K562 (cell line): ENCODE measurements at regions not wholly inside any gene's neighbourhood (a gene's known extent, or its start where the extent isn't known, plus 50 kb on each side); places are given as distances from the start of the nearest gene placed in this dataset.
A peak's percentile ranks its signal among the peaks of the same experiment; 100 is the strongest.

Experiments used
- ATAC-seq: fragments of 200-7000 bp; cut with Tn5 transposase; 3 replicates; pipeline ENCODE4 v1.9.1; 2020; ENCODE audit warnings: moderate library complexity
- BruUV-seq: library from RNA; stranded (reverse); fragments of 400-500 nt; replicated peaks from 2 replicates; lab custom pipeline; 2021; lab: Mats Ljungman, UMichigan
- CTCF ChIA-PET: fragments of 300-600 bp; formaldehyde crosslinking; extraction: SDS; loops from one replicate; lab custom pipeline; 2021; ENCODE audit warnings: low intra/inter-chr PET ratio; lab: Yijun Ruan, JAX
- POLR2A ChIA-PET: fragments of 300-600, 350-650 bp; sonication (Branson Sonifier 250); formaldehyde crosslinking; extraction: SDS; loops from one replicate; lab custom pipeline; 2021; ENCODE audit warnings: antibody characterized with exemption, inconsistent platforms; lab: Yijun Ruan, JAX
- DNase-seq, 4 experiments: peaks; one replicate each; pipeline versions ENCODE4 v3.0.0 to v3.0.0-alpha.2; 2011 to 2018; ENCODE audit warnings: low spot score in 3 of 4, mixed read lengths in 3 of 4; ENCODE audit errors: extremely low read depth in 1 of 4
- FAIRE-seq: peaks from 2 replicates; lab custom pipeline; 2011; peaks lifted over from hg19 to GRCh38; lab: Jason Lieb, UNC
- H2AFZ ChIP-seq: 2 replicates; pipeline ENCODE4 v1.6.0; 2011; ENCODE audit warnings: low read depth, low read length, control low read depth, inconsistent platforms
- H3K27ac ChIP-seq: fragments of 200-600 bp; 3 replicates; pipeline ENCODE4 v1.8.0; 2011; ENCODE audit warnings: low read depth, mild to moderate bottlenecking, control low read depth, inconsistent platforms, low read length, moderate library complexity, mixed read lengths; ENCODE audit errors: extremely low read depth
- H3K27me3 ChIP-seq, 2 experiments: fragments of 300-600 bp in 1 of 2; 2 replicates in 1 of 2; 3 replicates in 1 of 2; pipeline versions ENCODE4 v1.6.0 to v1.8.0; 2011; ENCODE audit warnings: inconsistent platforms in 2 of 2, low read length in 2 of 2, mild to moderate bottlenecking in 1 of 2, mixed read lengths in 1 of 2, moderate library complexity in 1 of 2; ENCODE audit not compliant: control insufficient read depth in 2 of 2, insufficient read depth in 2 of 2
- H3K36me3 ChIP-seq: fragments of 300-600 bp; 3 replicates; pipeline ENCODE4 v1.8.0; 2011; ENCODE audit warnings: mild to moderate bottlenecking, low read length, inconsistent platforms; ENCODE audit not compliant: control insufficient read depth, insufficient read depth
- H3K4me1 ChIP-seq, 2 experiments: fragments of 200-600 bp in 1 of 2; replicated peaks in 1 of 2; 2 replicates in 1 of 2; 3 replicates in 1 of 2; pipeline versions ENCODE4 v1.5.1 to v1.8.0; 2011; ENCODE audit warnings: inconsistent platforms in 2 of 2, low read length in 2 of 2, mild to moderate bottlenecking in 1 of 2, mixed read lengths in 1 of 2, moderate library complexity in 1 of 2; ENCODE audit not compliant: control insufficient read depth in 2 of 2, insufficient read depth in 2 of 2
- H3K4me2 ChIP-seq: 2 replicates; pipeline ENCODE4 v1.6.1; 2011; ENCODE audit warnings: low read length, control low read depth, inconsistent platforms, mixed read lengths; ENCODE audit not compliant: insufficient read depth
- H3K4me3 ChIP-seq: fragments of 200-600 bp; sonication (generic), shearing (Covaris generic); 2 replicates; pipeline ENCODE4 v1.5.1; 2016; ENCODE audit warnings: control low read depth, inconsistent platforms
- H3K79me2 ChIP-seq: fragments of 200-600 bp; 3 replicates; pipeline ENCODE4 v1.8.0; 2011; ENCODE audit warnings: low read length, inconsistent platforms; ENCODE audit not compliant: control insufficient read depth, insufficient read depth
- H3K9ac ChIP-seq, 2 experiments: 2 replicates each; pipeline versions ENCODE4 v1.6.0 to v1.6.1; 2011; ENCODE audit warnings: low read depth in 2 of 2, low read length in 2 of 2, control low read depth in 1 of 2, inconsistent platforms in 1 of 2, mild to moderate bottlenecking in 1 of 2, mixed read lengths in 1 of 2; ENCODE audit not compliant: insufficient read depth in 1 of 2
- H3K9me1 ChIP-seq: one replicate; pipeline ENCODE4 v1.6.0; 2011; ENCODE audit warnings: inconsistent platforms, mild to moderate bottlenecking, low read length, moderate library complexity; ENCODE audit not compliant: control insufficient read depth, insufficient read depth
- H3K9me3 ChIP-seq: replicated peaks from 2 replicates; pipeline ENCODE4 v1.5.1; 2011; ENCODE audit warnings: low read depth, low read length, inconsistent platforms; ENCODE audit not compliant: control insufficient read depth, insufficient read depth
- H4K20me1 ChIP-seq: replicated peaks from 2 replicates; pipeline ENCODE4 v1.6.1; 2011; ENCODE audit warnings: low read length, inconsistent platforms, mixed read lengths; ENCODE audit not compliant: control insufficient read depth, insufficient read depth
- CBFA2T2 ChIP-seq: fragments of 450-650 bp; conservative IDR thresholded peaks from 2 replicates; pipeline ENCODE4 v1.6.1; 2017; ENCODE audit warnings: mild to moderate bottlenecking
- CBFA2T3 ChIP-seq: fragments of 450-650 bp; IDR thresholded peaks from 2 replicates; pipeline ENCODE4 v1.6.1; 2017
- CREB1 ChIP-seq, 2 experiments: sonication (generic) in 1 of 2; formaldehyde crosslinking in 1 of 2; IDR thresholded peaks; 2 replicates each; pipeline versions ENCODE4 v1.6.1 to v1.8.0; 2012 to 2022; ENCODE audit warnings: inconsistent platforms in 1 of 2, mild to moderate bottlenecking in 1 of 2, missing genetic modification reagents in 1 of 2, moderate library complexity in 1 of 2
- NR2C2 ChIP-seq, 2 experiments: fragments of 200-800 bp in 1 of 2; sonication (Bioruptor generic) in 1 of 2; sonication (generic) in 1 of 2; formaldehyde crosslinking in 1 of 2; IDR thresholded peaks; 2 replicates each; pipeline versions ENCODE4 v1.6.1 to v1.8.0; 2016 to 2022; ENCODE audit warnings: mild to moderate bottlenecking in 1 of 2, missing compliant biosample characterization in 1 of 2, missing genetic modification characterization in 1 of 2, missing genetic modification reagents in 1 of 2
- ZNF780A ChIP-seq: fragments of 250-450 bp; sonication (Bioruptor Pico); IDR thresholded peaks from 2 replicates; pipeline ENCODE4 v1.5.0; 2021; ENCODE audit warnings: mild to moderate bottlenecking
- WGBS: fragments of 100-300 bp; shearing (Covaris generic); methylation state at CpG from one replicate; pipeline ENCODE4 v1.1.6; 2016; ENCODE audit warnings: low coverage, mixed read lengths; ENCODE audit not compliant: insufficient coverage; ENCODE audit errors: missing lambda C conversion rate; 5-methylcytosine and 5-hydroxymethylcytosine counted together
- in situ Hi-C: fragments of 300-500 bp; cut with MboI; formaldehyde crosslinking; loops from 4 replicates; pipeline ENCODE4 v1.15.0; 2018; ENCODE audit warnings: inconsistent platforms, mixed read lengths
- intact Hi-C: fragments of 100-400 bp; cut with micrococcal nuclease; formaldehyde crosslinking; loops from 2 replicates; pipeline ENCODE4 v1.14.2; 2022
- TF ChIP-seq, protein P1 (sequence below): fragments of 200-800 bp; sonication (Bioruptor generic); IDR thresholded peaks from 2 replicates; pipeline ENCODE4 v1.6.1; 2017; ENCODE audit warnings: missing genetic modification characterization, missing compliant biosample characterization

DNA sequence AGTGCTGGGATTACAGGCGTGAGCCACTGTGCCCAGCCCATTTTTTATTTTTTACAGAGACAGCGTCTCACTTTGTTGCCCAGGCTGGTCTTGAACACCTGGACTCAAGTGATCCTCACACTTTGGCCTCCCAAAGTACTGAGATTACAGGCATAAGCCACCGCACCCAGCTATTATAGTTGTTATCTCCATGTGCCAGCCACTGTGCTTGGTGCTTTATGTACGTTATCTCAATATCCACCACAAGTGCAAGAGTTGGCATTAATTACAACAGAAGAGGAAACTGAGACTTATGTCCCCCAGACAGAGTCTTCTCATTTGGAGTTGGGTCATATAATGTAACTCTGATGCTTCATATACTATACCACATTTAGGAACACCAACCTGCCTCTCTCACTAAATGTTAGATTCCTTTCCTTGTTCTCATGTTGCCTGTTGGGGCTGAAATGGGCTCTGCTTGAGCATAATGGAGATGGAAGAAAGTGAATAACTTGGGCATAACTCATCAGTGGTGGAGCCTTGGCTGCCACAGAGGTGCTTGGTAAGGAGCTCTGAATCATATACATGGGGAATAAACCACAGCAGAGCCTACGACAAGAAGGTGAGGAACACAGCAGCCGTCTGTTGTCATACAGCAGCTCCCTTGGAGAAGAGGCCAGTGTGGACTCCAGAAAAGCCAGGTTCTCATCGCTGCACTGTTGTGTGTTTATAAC is 84.3 kb downstream of the SPRY1 start:
- Histone ChIP-seq H3K27ac (no peak overlapping the region), H3K79me2 (no peaks in the 10 kb centered on the region), H2AFZ (no peak overlapping the region), H3K27me3 (no peaks in the 10 kb centered on the region), H4K20me1 (no peaks in the 10 kb centered on the region), H3K4me1 (peaks cover 0 to 7% of the 10 kb centered on the region in 2 experiments; a peak in 1 of 5 replicates), H3K9me1 (no peaks in the 10 kb centered on the region), H3K9ac (no peak overlapping the region), H3K4me2 (no peak overlapping the region), H3K9me3 (no peaks in the 10 kb centered on the region), H3K4me3 (no peak overlapping the region), H3K36me3 (no peaks in the 10 kb centered on the region)
- no TSS peak for BruUV-seq
- ATAC-seq = peak; percentile 38; the same call in 2 of the 3 replicates
- ChIA-PET CTCF (no interaction called here), POLR2A (interaction anchor here (1.0 kb wide), 1 partner anchor 9 kb away, joined by 3 read pairs; no protein-coding TSS in a partner anchor)
- no peak for DNase-seq
- TF ChIP-seq CBFA2T2 (0 out of 2 replicates have a peak, but pooled peaks have one; percentile 3), CBFA2T3 (peak; percentile 47; the same call in 1 of the 2 replicates), CREB1 (IDR thresholded peaks at IDR 0.05) (no peak), CREB1 (CRISPR knock-in tag; IDR thresholded peaks at IDR 0.05) (no peak), NR2C2 (CRISPR knock-in tag; IDR thresholded peaks at IDR 0.05) (no peak), NR2C2 (tag; IDR thresholded peaks at IDR 0.05) (no peak), ZNF780A (CRISPR knock-in tag) (no peak)
- TF ChIP-seq, protein P1, sequence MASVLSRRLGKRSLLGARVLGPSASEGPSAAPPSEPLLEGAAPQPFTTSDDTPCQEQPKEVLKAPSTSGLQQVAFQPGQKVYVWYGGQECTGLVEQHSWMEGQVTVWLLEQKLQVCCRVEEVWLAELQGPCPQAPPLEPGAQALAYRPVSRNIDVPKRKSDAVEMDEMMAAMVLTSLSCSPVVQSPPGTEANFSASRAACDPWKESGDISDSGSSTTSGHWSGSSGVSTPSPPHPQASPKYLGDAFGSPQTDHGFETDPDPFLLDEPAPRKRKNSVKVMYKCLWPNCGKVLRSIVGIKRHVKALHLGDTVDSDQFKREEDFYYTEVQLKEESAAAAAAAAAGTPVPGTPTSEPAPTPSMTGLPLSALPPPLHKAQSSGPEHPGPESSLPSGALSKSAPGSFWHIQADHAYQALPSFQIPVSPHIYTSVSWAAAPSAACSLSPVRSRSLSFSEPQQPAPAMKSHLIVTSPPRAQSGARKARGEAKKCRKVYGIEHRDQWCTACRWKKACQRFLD (CRISPR knock-in tag) = no peak
- FAIRE-seq = no peak
- in situ Hi-C loops = no loop called here
- 14% methylated on average over 6 of the region's 7 CpGs for WGBS
- intact Hi-C loops = no loop called here
